ENCODE measurements at regions not wholly inside any gene's neighbourhood (a gene's known extent, or its start where the extent isn't known, plus 50 kb on each side); places are given as distances from the start of the nearest gene placed in this dataset.
"Not testable (repeated sequence)": the region's sequence is repeated elsewhere in the genome, so short reads cannot be mapped to it uniquely, and the experiment has no call there.

DNA sequence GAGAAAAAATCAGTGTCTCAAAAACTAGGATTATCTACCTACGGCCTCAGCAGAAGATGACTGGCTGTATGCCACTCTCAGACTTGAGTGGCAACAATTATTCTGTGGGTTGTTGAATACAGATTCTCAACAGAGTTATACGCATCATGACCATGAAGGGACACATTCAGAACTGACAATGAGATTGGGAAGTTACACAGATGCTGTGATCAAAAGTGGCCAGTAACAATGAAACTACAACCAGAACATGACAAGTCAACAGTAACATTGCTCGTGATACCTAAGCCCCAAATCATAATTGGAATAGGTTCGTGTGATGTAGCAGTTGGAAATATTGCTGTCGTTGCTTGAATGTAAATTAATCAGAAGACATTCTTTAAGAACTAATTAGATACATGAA lies 957.5 kb upstream of the CDH9 start:
- DNase-seq = no peak

DNA sequence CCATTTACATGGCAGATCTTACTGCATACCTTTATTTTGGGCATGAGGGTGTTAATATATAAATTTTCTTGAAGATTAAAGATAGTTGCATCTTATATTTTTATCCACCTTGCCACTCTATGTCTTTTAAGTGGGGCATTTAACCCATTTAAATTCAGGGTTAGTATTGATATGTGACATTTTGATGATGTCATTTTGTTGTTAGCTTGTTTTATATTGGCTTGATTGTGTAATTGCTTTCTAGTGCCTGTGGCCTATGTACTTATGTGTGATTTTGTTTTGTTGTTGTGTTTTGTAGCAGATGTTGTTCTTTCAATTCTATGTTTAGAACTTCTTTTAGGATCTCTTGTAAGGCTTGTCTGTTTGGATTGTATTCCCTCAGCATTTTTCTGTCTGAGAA lies 939.9 kb upstream of the CDH9 start:
- no peak for DNase-seq

- no peak for DNase-seq
Observed at GRCh38 chr5:27969157-27969556, 930.8 kb upstream of the CDH9 start.

DNA sequence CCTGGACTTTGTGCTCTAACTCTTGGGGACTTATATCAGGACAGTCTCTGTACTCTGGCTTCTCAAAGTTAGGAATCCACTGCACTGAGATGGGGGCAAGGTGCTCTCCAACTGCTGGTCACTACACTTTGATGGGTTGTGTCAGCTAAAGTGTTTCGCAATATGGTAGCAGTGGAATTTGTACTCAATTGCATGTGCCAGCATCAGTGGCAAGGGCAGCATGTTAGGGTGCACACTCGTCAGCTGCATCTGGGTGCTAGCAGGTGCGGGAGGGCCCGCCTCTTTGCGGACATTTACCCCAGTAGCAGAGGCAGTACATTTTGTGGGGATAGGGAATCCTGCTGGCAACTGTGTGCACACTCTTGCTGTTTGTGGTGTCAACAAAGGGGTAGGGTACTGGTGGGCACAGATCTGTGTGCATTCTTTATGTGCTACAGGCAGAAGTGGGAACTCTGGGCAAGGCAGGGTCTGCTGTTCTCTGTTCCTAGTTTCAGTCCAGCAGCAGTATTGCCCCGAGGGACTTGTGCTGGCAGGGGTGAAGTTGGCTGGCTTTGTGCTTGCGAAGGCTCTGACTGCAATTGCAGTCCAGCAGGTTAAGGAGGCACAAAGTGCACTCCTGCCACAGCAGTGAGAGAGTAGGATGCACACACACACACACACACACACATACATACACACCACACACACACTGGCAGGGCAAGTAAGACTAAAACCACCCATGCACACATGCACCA lies 924.8 kb upstream of the CDH9 start:
- DNase-seq = peak; percentile 56

GRCh38 chr5:27962198-27962597 lies 923.8 kb upstream of the CDH9 start:
- DNase-seq = peak; percentile 85

DNA sequence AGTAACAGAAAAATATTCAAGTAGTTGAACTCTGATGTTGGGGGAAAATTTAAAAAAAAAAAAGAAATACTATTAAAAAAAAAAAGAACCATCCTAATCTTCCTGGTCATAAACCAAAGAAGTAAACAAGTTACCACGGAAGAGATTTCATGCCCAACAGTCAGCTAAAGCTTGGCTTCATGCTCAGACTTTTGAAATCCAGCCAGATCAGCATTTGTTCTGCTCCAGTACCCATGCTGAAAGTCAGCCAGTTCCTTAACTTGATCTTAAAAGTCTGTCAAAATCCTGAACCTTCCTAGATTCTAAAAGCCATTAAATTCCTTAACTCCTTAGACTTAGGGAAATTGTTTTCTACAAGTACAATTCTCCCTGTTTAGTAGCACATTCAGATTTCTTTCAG lies 908.7 kb upstream of the CDH9 start:
- no peak for DNase-seq

DNA sequence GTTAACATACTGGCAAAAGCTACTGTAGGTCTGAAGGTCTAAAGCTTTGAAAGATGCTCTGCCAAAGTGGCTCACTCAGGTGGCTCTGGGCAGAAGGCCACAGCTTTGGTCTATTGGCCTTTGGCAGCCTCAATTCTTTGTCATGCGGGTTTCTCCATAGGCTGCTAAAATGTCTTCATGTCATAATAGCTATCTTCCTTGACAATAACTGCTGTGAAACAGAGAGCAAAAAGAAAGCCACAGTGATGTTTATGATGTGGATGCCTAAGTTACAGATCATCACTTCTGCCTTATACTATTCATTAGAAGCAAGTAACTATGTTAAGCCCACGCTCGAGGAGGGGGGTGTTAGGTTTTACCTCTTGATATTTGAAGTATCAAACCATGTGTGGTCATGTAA lies 906.1 kb upstream of the CDH9 start:
- DNase-seq = no peak

- peak; percentile 11 for DNase-seq
Observed at GRCh38 chr5:27938989-27939388, 900.6 kb upstream of the CDH9 start.

DNA sequence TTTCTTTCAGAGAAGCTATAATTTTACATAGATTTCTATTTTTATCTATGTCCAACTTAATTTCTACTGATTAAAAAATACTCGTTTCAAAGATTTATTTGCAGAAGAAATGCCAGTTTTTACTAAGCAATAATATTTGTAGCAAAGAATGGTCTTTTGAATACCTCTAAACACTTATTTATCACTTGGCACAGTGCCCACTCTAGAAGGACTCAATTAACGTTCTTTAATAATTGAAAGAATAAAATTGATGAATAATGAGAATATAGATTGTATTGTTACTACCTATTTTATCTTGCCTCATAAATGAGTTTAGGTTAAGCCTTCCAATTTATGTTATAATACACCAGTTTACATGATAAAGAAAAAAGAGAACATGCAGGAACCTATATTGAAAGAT lies 889.7 kb upstream of the CDH9 start:
- DNase-seq = no peak

DNA sequence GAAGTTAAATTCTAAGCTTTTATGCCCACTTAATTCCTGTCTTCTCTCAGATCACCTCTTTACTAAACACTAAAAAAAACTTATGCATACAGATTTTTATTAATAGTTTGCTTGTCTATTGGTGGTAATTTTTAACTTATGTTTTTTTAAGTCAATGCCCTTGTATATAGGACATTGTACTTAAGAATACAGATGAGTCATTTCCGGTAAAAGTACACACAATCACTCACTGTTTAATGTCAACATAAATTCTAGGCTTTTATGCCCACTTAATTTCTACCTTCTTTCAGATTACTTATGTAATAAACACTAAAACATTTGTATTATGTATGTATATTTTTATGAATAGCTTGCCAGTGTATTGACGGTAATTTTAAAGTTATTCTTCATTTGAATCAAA lies 872.8 kb upstream of the CDH9 start:
- no peak for DNase-seq

DNA sequence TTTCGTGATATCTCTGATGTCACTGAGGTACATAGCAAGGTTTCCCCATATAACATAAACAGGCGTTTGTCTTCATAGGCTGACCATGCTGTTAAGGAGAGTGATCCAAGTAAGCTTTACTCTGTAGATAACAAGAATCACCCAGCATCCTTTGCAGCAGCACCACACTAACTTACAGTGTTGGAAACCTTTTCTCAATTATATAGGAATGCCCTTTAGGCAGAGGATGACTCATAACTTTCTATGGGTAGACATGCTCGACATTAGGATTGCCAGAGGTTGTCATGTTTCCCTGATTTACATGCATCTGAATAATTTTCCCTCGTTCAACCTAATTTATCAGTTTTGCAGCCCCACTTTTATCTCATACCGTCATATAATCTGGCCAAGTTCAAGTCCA lies 870.0 kb upstream of the CDH9 start:
- DNase-seq = no peak

GRCh38 chr5:27906931-27907601 lies 868.7 kb upstream of the CDH9 start:
- DNase-seq = no peak

DNA sequence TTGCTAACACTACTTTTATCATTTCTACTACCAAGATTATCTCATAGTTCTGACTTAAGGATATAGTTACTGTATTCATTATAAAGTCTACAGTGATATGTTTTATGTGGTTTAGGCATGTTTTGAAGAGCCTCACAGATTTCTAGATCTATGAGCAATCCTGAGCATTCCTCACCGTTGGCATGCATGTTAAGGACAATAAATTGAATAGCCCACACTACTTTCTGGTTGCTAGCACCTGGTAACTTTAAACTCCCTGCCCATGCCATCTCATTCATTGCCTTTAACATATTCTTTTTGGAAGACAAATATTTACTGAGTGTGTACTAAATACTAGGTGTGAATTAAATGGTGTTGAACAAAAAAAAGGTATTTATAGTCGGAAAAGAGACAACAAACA lies 868.1 kb upstream of the CDH9 start:
- no peak for DNase-seq

DNA sequence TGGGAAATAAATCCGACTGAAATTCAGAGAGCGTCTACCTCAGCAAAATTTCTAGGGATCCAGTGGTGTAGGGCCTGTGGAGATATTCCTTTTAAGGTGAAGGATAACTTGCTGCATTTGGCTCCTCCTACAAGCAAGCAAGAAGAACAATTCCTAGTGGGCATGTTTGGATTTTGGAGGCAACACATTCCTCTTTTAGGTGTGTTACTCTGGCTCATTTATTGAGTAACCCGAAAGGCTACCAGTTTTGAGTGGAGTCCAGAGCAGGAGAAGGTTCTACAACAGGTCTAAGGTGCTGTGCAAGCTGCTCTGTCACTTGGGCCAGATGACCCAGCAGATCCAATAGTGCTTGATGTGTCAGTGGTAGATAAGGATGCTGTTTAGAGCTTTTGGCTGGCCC lies 862.4 kb upstream of the CDH9 start:
- DNase-seq = no peak

DNA sequence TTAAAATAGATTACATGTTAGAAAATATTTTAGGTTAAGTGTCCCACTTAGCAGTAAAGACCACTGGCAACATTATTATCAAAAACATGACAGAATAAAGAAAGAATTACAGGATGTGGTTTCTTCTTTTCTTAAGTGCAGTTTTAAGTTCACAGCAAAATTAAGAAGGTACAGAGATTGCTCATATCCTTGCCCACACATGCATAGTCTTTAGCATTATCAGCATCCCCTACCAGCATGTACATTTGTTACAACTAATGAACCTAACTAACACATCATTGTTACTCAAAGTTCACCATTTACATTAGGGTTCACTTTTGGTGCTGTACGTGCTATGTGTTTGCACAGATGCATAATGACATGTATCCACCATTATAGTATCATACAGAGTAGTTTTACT lies 837.7 kb upstream of the CDH9 start:
- DNase-seq = no peak

GRCh38 chr5:27875148-27875547 lies 836.8 kb upstream of the CDH9 start:
- no peak for DNase-seq

GRCh38 chr5:27868292-27868691 lies 829.9 kb upstream of the CDH9 start:
- DNase-seq = no peak

DNA sequence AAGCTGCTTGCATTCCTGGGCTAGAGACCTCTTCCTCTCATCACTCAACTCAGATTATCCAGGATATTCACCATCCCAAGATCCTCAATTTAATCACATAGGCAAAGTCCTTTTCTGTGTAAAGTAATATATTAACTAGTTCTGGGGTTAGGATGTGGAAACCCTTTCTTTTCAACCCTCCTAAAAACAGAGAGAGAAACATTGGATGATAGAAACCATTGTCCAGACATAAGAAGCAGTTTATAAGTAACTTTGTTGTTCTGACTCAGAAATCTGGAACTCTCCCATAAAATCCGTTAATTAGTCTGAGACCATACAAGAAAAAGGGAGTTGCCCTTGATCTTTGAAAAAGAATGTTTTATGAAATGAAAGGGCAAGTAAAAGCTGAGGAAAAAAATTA lies 817.1 kb upstream of the CDH9 start:
- DNase-seq = no peak

DNA sequence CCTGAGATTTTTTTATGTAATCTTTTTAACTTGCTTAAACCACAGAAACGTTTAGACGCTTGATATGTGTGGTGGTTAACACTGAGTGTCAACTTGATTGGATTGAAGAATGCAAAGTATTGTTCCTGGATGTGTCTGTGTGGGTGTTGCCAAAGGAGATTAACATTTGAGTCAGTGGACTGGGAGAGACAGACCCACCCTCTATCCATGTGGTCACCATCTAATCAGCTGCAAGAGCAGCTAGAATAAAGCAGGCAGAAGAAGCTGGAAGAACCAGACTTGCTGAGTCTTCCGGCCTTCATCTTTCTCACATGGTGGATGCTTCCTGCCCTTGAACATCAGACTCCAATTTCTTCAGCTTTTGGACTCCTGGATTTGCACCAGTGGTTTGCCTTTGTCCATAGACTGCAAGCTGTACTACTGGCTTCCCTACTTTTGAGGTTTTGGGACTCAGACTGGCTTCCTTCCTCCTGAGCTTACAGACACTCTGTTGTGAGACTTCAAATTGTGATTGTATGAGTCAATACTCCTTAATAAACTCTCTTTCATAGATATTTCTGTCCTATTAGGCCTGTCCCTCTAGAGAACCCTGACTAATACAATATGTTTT lies 816.0 kb upstream of the CDH9 start:
- DNase-seq = no peak

GRCh38 chr5:27845248-27845647 lies 806.9 kb upstream of the CDH9 start:
- DNase-seq = no peak

DNA sequence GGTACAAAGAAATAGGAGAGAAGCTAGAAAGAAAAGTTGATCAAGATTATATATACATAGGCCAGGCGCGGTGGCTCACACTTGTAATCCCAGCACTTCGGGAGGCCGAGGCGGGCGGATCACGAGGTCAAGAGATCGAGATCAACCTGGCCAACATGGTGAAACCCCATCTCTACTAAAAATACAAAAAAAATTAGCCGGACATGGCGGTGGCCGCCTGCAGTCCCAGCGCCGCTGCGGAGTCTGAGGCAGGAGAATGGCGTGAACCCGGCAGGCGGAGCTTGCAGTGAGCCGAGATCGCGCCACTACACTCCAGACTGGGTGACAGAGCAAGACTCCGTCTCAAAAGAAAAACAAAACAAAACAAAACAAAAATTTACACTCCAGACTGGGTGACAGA lies 798.3 kb upstream of the CDH9 start:
- DNase-seq = not testable (repeated sequence)

- no peak for DNase-seq
Observed at GRCh38 chr5:27832886-27833285, 794.5 kb upstream of the CDH9 start.

DNA sequence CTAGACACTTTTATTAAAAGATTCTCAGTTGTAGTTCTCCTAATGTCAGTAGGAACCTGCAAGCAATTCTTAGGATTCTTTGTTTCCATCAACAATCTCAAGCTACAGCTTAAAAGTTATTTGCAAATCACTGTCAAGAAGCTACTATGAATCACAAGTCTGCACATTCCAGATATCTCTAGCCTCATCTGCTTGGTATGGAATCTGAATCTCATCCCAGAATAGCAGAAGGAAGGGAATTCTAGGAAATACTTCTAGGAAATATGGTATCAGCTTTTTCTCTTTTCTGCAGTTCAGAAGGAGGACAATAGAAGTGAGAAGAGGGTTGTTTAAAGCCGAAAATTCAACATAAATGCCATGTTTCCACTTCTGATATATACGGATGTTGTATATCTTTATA lies 792.2 kb upstream of the CDH9 start:
- DNase-seq = no peak

DNA sequence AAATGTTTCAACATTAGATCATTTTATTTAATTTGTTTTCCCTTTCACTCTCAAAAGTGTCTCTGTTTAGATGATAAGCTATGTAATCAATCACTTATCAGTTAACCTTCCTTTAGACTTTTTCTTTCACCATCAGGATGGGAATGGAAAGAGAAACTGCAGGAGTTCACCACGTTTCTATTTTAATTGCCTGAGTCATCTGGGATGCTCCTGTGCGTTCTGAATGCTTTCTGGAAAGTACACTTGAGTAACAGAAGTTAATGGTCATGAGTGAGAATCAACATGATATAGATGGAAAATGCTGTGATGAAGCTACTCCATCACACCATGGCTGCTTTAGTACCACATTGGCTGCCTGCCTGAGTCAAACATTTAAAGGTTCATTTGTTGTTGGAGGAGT lies 783.3 kb upstream of the CDH9 start:
- DNase-seq = no peak

- no peak for DNase-seq
Observed at GRCh38 chr5:27818888-27819287, 780.5 kb upstream of the CDH9 start.

Measured in MV-4-11 (cell line).